ENCODE measurements at regions not wholly inside any gene's neighbourhood (a gene's known extent, or its start where the extent isn't known, plus 50 kb on each side); places are given as distances from the start of the nearest gene placed in this dataset.

DNA sequence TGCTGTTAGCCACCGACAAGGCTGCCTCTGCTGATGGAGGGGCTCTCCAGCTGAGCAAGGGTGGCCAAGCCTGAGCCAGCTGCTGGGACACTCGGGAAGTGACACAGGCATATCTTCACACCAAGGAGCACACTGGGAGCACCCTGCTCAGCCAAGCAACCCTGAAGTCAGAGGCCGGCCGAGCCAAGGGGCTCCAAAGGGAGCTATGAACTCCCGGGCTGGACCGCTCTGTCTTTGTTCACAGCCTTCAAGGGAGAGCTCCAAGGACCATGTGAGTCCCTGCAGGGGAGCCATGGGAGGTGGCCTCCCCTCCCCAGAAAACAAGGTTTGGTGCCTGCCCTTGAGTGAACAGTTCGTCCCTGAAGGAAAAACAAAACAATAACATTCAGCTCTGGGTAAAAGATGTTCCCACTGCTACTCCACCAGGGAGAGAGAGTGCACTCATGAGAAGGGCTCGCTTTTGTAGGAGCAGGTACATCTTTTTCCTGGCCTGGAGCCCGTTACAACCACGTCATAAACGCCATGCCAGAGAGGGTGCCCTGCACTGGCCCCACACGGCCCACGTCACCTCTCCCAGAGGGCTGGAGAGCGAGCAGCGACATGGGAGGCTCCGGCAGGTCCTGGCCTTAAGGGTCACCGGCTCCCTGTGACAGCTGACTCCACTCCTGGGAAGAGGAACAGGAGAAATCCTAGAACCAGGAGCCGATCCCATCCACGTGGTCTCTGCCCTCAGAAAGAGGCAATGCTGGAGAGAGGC is 56.3 kb upstream of the SLC25A33 start:
- TF ChIP-seq CTCF (IDR thresholded peaks at IDR 0.05; ENCODE audit: low read depth, low read length) (no peak), EZH2phosphoT487 (IDR thresholded peaks at IDR 0.05; ENCODE audit: low read depth) (no peak)
